PC-3 (cell line): ENCODE measurements at regions not wholly inside any gene's neighbourhood (a gene's known extent, or its start where the extent isn't known, plus 50 kb on each side); places are given as distances from the start of the nearest gene placed in this dataset.

Source experiments
- EZH2 ChIP-seq: fragments of 300-600 bp; sonication (generic); IDR thresholded peaks from one replicate; pipeline ENCODE4 v1.6.1; 2017; ENCODE audit warnings: antibody characterized with exemption, mild to moderate bottlenecking, low read length; ENCODE audit not compliant: unreplicated experiment
- EZH2phosphoT487 ChIP-seq: fragments of 300-600 bp; sonication (generic); IDR thresholded peaks from 2 replicates; pipeline ENCODE4 v1.6.1; 2018; ENCODE audit warnings: mild to moderate bottlenecking, antibody characterized with exemption, low read length, borderline replicate concordance
- TF ChIP-seq, protein P1 (sequence below): fragments of 300-600 bp; sonication (generic); conservative IDR thresholded peaks from 2 replicates; pipeline ENCODE4 v1.5.1; 2017; ENCODE audit warnings: antibody characterized with exemption, low read depth, mild to moderate bottlenecking, low read length

DNA sequence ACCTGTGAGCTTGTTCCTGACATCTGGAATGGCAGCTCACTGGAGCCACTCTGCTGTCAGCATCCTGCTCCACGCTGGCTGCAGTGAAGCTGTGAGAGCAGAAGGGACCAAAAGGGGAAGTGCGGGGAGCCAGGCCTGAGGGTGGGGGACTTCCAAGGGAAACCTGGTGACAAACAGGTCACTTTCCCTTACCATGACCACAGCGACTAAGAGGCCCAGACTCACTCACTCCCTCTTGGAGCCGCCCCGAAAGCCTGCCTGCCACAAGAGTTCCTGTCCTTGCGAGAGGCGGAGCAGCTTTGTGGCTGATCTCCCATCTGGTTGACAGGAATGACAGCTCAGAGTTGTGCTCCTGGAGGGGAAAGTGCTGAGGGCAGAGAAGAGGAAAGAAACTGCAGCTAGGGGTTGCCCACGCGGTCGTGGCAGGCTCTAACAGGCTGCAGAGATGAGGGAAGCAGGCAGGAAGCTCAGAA lies 183.8 kb upstream of the NTM start:
- no peak for TF ChIP-seq EZH2
- TF ChIP-seq, protein P1, sequence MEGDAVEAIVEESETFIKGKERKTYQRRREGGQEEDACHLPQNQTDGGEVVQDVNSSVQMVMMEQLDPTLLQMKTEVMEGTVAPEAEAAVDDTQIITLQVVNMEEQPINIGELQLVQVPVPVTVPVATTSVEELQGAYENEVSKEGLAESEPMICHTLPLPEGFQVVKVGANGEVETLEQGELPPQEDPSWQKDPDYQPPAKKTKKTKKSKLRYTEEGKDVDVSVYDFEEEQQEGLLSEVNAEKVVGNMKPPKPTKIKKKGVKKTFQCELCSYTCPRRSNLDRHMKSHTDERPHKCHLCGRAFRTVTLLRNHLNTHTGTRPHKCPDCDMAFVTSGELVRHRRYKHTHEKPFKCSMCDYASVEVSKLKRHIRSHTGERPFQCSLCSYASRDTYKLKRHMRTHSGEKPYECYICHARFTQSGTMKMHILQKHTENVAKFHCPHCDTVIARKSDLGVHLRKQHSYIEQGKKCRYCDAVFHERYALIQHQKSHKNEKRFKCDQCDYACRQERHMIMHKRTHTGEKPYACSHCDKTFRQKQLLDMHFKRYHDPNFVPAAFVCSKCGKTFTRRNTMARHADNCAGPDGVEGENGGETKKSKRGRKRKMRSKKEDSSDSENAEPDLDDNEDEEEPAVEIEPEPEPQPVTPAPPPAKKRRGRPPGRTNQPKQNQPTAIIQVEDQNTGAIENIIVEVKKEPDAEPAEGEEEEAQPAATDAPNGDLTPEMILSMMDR = no peak
- TF ChIP-seq EZH2phosphoT487 = no peak
